ENCODE measurements at regions not wholly inside any gene's neighbourhood (a gene's known extent, or its start where the extent isn't known, plus 50 kb on each side); places are given as distances from the start of the nearest gene placed in this dataset.

DNA sequence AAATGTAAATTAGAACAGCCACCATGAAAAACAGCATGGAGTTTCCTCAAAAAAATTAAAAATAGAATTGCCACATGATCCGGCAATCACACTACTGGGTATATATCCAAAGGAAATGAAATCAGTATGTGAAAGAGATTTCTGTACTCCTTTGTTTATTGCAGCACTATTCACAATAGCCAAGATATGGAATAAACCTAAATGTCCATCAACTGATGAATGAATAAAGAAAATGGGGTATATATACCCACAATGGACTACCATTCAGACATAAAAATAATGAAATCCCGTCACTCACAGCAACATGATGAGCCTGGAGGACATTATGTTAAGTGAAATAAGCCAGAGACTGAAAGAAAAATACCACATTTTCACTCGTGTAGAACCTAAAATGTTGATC, 296.9 kb downstream of the RAP2B start:
- no peak for DNase-seq
- TF ChIP-seq POLR2A (IDR thresholded peaks at IDR 0.05): no peak
- TF ChIP-seq, protein P1, sequence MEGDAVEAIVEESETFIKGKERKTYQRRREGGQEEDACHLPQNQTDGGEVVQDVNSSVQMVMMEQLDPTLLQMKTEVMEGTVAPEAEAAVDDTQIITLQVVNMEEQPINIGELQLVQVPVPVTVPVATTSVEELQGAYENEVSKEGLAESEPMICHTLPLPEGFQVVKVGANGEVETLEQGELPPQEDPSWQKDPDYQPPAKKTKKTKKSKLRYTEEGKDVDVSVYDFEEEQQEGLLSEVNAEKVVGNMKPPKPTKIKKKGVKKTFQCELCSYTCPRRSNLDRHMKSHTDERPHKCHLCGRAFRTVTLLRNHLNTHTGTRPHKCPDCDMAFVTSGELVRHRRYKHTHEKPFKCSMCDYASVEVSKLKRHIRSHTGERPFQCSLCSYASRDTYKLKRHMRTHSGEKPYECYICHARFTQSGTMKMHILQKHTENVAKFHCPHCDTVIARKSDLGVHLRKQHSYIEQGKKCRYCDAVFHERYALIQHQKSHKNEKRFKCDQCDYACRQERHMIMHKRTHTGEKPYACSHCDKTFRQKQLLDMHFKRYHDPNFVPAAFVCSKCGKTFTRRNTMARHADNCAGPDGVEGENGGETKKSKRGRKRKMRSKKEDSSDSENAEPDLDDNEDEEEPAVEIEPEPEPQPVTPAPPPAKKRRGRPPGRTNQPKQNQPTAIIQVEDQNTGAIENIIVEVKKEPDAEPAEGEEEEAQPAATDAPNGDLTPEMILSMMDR (IDR thresholded peaks at IDR 0.05): no peak
- Histone ChIP-seq H3K4me3 (no peak overlapping the region), H3K4me1 (no peaks in the 10 kb centered on the region), H3K36me3 (ENCODE audit: low read depth, missing control alignments) (no peaks in the 10 kb centered on the region), H3K27me3 (no peaks in the 10 kb centered on the region), H3K9me3 (no peaks in the 10 kb centered on the region), H3K27ac (no peak overlapping the region)
- WGBS, 2 donors: 61 to 72% methylated on average over 3 of the region's 3 CpGs
- intact Hi-C loops (cut with DNase I; ENCODE audit: low total_unique reads): no loop called here

DNA sequence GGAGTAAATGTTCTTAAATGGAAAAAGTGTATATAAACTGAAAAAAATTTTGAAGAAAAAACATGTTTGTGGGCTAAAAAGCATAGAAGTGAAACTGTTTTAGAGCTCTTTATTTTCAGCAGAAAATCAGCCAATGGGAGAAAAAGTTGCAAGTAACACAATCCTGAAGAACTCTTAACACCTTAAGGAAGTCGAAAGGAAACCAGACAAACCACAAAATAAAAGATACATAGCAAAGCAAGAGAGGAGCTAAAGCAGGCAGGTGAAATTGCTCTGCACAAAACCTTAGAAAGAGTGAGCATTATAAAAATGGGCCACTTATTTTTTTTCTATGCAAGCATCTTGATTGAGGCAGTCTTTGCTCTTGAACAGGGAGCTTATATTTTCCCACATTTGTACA, 300.5 kb downstream of the RAP2B start:
- TF ChIP-seq, protein P1 (IDR thresholded peaks at IDR 0.05): no peak
- no peak for TF ChIP-seq POLR2A (IDR thresholded peaks at IDR 0.05)
- intact Hi-C loops (cut with DNase I; ENCODE audit: low total_unique reads): no loop called here
- Histone ChIP-seq H3K9me3 (no peaks in the 10 kb centered on the region), H3K27ac (no peak overlapping the region), H3K36me3 (ENCODE audit: low read depth, missing control alignments) (no peaks in the 10 kb centered on the region), H3K4me3 (no peak overlapping the region), H3K4me1 (no peaks in the 10 kb centered on the region), H3K27me3 (no peaks in the 10 kb centered on the region)
- DNase-seq: no peak
- 37 to 70% methylated on average over 1 of the region's 1 CpG for WGBS, 2 donors

- DNase-seq: no peak
- Histone ChIP-seq H3K36me3 (ENCODE audit: low read depth, missing control alignments) (no peaks in the 10 kb centered on the region), H3K27ac (no peak overlapping the region), H3K9me3 (no peaks in the 10 kb centered on the region), H3K4me3 (no peak overlapping the region), H3K27me3 (no peaks in the 10 kb centered on the region), H3K4me1 (no peaks in the 10 kb centered on the region)
- WGBS, 2 donors: 76 to 84% methylated on average over 3 of the region's 3 CpGs
- intact Hi-C loops (cut with DNase I; ENCODE audit: low total_unique reads): no loop called here
- TF ChIP-seq, protein P1 (IDR thresholded peaks at IDR 0.05): no peak
- TF ChIP-seq POLR2A (IDR thresholded peaks at IDR 0.05): no peak
These were observed 301.9 kb downstream of the RAP2B start for GRCh38 chr3:153463895-153464294.

DNA sequence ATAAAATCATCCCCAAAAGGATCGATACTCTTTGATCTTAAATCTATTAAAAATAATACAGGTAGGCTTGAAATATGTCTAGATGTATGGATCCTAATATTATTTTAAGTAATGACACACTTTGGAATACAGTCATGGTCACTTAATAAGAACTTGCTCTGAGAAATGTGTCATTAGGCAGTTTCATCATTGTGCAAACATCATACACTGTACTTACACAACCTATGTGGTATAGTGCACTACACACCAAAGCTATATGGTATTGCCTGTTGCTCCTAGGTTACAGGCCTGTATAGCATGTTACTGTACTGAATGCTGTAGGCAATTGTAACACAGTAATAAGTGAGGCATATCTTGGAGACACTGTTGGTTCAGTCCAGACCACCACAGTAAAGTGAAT, 307.1 kb downstream of the RAP2B start:
- no peaks in the 10 kb centered on the region for H3K27me3 ChIP-seq
- no peak for TF ChIP-seq POLR2A (IDR thresholded peaks at IDR 0.05)
- TF ChIP-seq, protein P1 (IDR thresholded peaks at IDR 0.05): no peak
- intact Hi-C loops (cut with DNase I; ENCODE audit: low total_unique reads): no loop called here
- no peaks in the 10 kb centered on the region for H3K9me3 ChIP-seq
- H3K4me3 ChIP-seq: no peak overlapping the region
- WGBS, 2 donors: 93 to 96% methylated on average over 1 of the region's 1 CpG
- H3K4me1 ChIP-seq: no peaks in the 10 kb centered on the region
- H3K36me3 ChIP-seq (ENCODE audit: low read depth, missing control alignments): no peaks in the 10 kb centered on the region
- DNase-seq: no peak
- no peak overlapping the region for H3K27ac ChIP-seq

- Histone ChIP-seq H3K9me3 (no peaks in the 10 kb centered on the region), H3K36me3 (ENCODE audit: low read depth, missing control alignments) (no peaks in the 10 kb centered on the region), H3K4me3 (no peak overlapping the region), H3K4me1 (no peaks in the 10 kb centered on the region), H3K27ac (no peak overlapping the region), H3K27me3 (no peaks in the 10 kb centered on the region)
- WGBS, 2 donors: 74 to 78% methylated on average over 3 of the region's 3 CpGs
- no peak for TF ChIP-seq POLR2A (IDR thresholded peaks at IDR 0.05)
- TF ChIP-seq, protein P1 (IDR thresholded peaks at IDR 0.05): no peak
- DNase-seq: no peak
- intact Hi-C loops (cut with DNase I; ENCODE audit: low total_unique reads): no loop called here
These were observed 322.8 kb downstream of the RAP2B start for GRCh38 chr3:153484842-153485241.

All from testis (tissue), 2 donors.